OCI-LY7 (cell line): ENCODE measurements at regions not wholly inside any gene's neighbourhood (a gene's known extent, or its start where the extent isn't known, plus 50 kb on each side); places are given as distances from the start of the nearest gene placed in this dataset.

Source experiments
- BruUV-seq: library from RNA; stranded (reverse); fragments of 400-500 nt; replicated peaks from 2 replicates; lab custom pipeline; 2021; lab: Mats Ljungman, UMichigan
- CTCF ChIA-PET: fragments of 300-600 bp; sonication (Branson Sonifier 250); formaldehyde crosslinking; loops from one replicate; lab custom pipeline; 2022; ENCODE audit warnings: antibody characterized with exemption; ENCODE audit not compliant: unreplicated experiment; lab: Charles Lee
- POLR2A ChIA-PET: fragments of 300-600 bp; sonication (Branson Sonifier 250); formaldehyde crosslinking; loops from one replicate; lab custom pipeline; 2022; ENCODE audit warnings: antibody characterized with exemption; lab: Charles Lee
- DNase-seq: peaks from one replicate; pipeline ENCODE4 v3.0.0-alpha.2; 2015; ENCODE audit warnings: low spot score
- H2AFZ ChIP-seq: fragments of 200-600 bp; sonication (generic), shearing (Covaris generic); 2 replicates; pipeline ENCODE4 v1.6.1; 2014; ENCODE audit warnings: mild to moderate bottlenecking, antibody characterized with exemption, low read length, moderate library complexity
- H3K27ac ChIP-seq: fragments of 200-600 bp; sonication (generic); 2 replicates; pipeline ENCODE4 v1.5.1; 2014; ENCODE audit warnings: mixed run types, low read depth, mild to moderate bottlenecking, moderate library complexity, low read length, inconsistent platforms; ENCODE audit not compliant: poor library complexity, severe bottlenecking
- H3K36me3 ChIP-seq: fragments of 200-600 bp; sonication (generic); 2 replicates; pipeline ENCODE4 v1.6.1; 2014; ENCODE audit warnings: mild to moderate bottlenecking, antibody characterized with exemption, low read length, moderate library complexity, mixed read lengths; ENCODE audit not compliant: insufficient read depth
- H3K4me1 ChIP-seq: fragments of 200-600 bp; sonication (generic); 2 replicates; pipeline ENCODE4 v1.5.1; 2014; ENCODE audit warnings: mild to moderate bottlenecking, low read length; ENCODE audit not compliant: insufficient read depth, poor library complexity, severe bottlenecking
- H3K4me2 ChIP-seq: fragments of 200-600 bp; sonication (generic); 2 replicates; pipeline ENCODE4 v1.6.1; 2014; ENCODE audit warnings: mild to moderate bottlenecking, low read length
- H3K4me3 ChIP-seq: fragments of 200-600 bp; sonication (generic); 2 replicates; pipeline ENCODE4 v1.5.1; 2014; ENCODE audit warnings: mild to moderate bottlenecking, low read depth, low read length; ENCODE audit not compliant: poor library complexity, severe bottlenecking
- H3K79me2 ChIP-seq: fragments of 200-600 bp; sonication (generic); 2 replicates; pipeline ENCODE4 v1.6.1; 2016; ENCODE audit warnings: low read depth, mild to moderate bottlenecking, low read length, moderate library complexity, mixed read lengths; ENCODE audit not compliant: insufficient read depth
- H3K9me2 ChIP-seq: fragments of 200-600 bp; sonication (generic); 2 replicates; pipeline ENCODE4 v1.6.1; 2016; ENCODE audit warnings: mild to moderate bottlenecking, low read length, mixed read lengths; ENCODE audit not compliant: insufficient read depth
- H3K9me3 ChIP-seq: fragments of 200-600 bp; sonication (generic); 2 replicates; pipeline ENCODE4 v1.6.1; 2014; ENCODE audit warnings: mild to moderate bottlenecking, mixed run types, low read length, mixed read lengths
- H4K20me1 ChIP-seq: fragments of 200-600 bp; sonication (generic); 2 replicates; pipeline ENCODE4 v1.6.1; 2014; ENCODE audit warnings: mild to moderate bottlenecking, antibody characterized with exemption, low read length, moderate library complexity, mixed read lengths; ENCODE audit not compliant: insufficient read depth
- CTCF ChIP-seq: fragments of 200-600 bp; sonication (generic); conservative IDR thresholded peaks from 2 replicates; pipeline ENCODE4 v1.5.1; 2014; ENCODE audit warnings: mild to moderate bottlenecking, antibody characterized with exemption, low read length, moderate library complexity, mixed read lengths
- EZH2phosphoT487 ChIP-seq: fragments of 200-600 bp; sonication (generic); IDR thresholded peaks from 2 replicates; pipeline ENCODE4 v1.6.1; 2018; ENCODE audit warnings: low read depth, borderline replicate concordance, mild to moderate bottlenecking, mixed run types, antibody characterized with exemption, low read length, moderate library complexity, mixed read lengths
- intact Hi-C: fragments of 100-400 bp; cut with micrococcal nuclease; formaldehyde crosslinking; loops from one replicate; pipeline ENCODE4 v1.10.0; 2022; ENCODE audit not compliant: unreplicated experiment

DNA sequence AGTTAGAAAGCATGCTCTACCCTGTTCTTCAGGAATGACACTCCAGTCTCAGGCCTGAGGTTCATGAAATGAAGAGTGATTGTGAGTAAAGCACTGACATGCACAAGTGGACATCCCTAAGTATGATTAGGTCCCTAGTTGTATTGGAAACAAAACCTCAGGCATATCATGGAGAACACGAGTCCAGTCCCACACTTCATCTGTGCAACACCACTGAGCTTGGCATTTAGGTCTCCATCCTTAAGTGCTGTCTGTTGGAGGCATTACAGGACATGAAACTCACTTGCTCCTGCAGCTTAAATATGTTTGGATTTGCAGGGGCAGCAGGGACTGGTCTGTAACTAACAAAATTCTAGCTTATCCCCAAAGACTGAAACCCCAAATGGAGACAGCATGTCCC lies 250.3 kb upstream of the KLHL29 start:
- intact Hi-C loops: no loop called here
- H3K9me3 ChIP-seq: no peaks in the 10 kb centered on the region
- ChIA-PET POLR2A (no interaction called here), CTCF (no interaction called here)
- H3K4me1 ChIP-seq: no peaks in the 10 kb centered on the region
- no peak overlapping the region for H3K4me2 ChIP-seq
- no peaks in the 10 kb centered on the region for H4K20me1 ChIP-seq
- BruUV-seq: no TSS peak
- DNase-seq: no peak
- no peaks in the 10 kb centered on the region for H3K36me3 ChIP-seq
- no peaks in the 10 kb centered on the region for H3K9me2 ChIP-seq
- no peak overlapping the region for H3K4me3 ChIP-seq
- no peaks in the 10 kb centered on the region for H3K79me2 ChIP-seq
- no peak overlapping the region for H3K27ac ChIP-seq
- H2AFZ ChIP-seq: no peak overlapping the region
- TF ChIP-seq CTCF (no peak), EZH2phosphoT487 (no peak)

DNA sequence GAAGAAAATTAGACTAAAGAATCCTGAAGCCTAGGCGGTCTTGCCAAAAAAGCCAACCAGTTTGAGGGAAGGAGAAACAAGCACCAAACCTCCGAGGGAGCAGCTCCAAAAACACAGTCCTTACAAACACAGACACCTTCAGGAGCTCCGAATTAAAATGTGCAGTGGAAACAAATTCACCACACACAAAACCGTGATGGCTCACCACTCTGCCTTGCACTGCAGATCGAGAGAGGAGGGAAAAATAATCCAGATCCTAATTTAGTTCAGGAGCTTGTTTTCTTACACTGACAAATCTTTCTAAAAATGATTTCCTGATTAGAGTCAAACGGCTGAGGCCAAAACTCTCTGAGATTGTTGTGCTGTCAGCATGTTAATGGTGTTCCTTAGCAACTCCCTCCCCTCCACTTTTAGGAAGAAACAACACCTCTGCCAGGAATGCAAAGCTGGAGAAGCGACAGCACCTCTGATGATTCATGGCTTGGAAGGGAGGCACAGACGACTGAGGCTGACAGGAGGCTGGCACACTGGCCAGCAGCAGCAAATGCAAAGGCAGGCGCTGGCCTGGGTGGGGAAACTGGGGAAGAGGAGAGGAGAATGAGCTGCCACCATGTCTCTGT lies 249.4 kb upstream of the KLHL29 start:
- no peaks in the 10 kb centered on the region for H3K9me2 ChIP-seq
- ChIA-PET POLR2A (no interaction called here), CTCF (no interaction called here)
- no peaks in the 10 kb centered on the region for H3K9me3 ChIP-seq
- TF ChIP-seq EZH2phosphoT487 (no peak), CTCF (no peak)
- H3K4me1 ChIP-seq: no peaks in the 10 kb centered on the region
- DNase-seq: no peak
- BruUV-seq: no TSS peak
- H3K4me3 ChIP-seq: no peak overlapping the region
- no peak overlapping the region for H3K4me2 ChIP-seq
- no peak overlapping the region for H3K27ac ChIP-seq
- intact Hi-C loops: no loop called here
- no peaks in the 10 kb centered on the region for H4K20me1 ChIP-seq
- no peaks in the 10 kb centered on the region for H3K79me2 ChIP-seq
- no peak overlapping the region for H2AFZ ChIP-seq
- H3K36me3 ChIP-seq: no peaks in the 10 kb centered on the region

- intact Hi-C loops: no loop called here
- Histone ChIP-seq H3K4me3 (no peak overlapping the region), H4K20me1 (no peaks in the 10 kb centered on the region), H2AFZ (no peak overlapping the region), H3K27ac (no peak overlapping the region), H3K4me1 (no peaks in the 10 kb centered on the region), H3K4me2 (no peak overlapping the region), H3K36me3 (no peaks in the 10 kb centered on the region), H3K9me3 (no peaks in the 10 kb centered on the region), H3K9me2 (no peaks in the 10 kb centered on the region), H3K79me2 (no peaks in the 10 kb centered on the region)
- BruUV-seq: no TSS peak
- CTCF ChIA-PET: no interaction called here
- no peak for DNase-seq
- POLR2A ChIA-PET: no interaction called here
- TF ChIP-seq EZH2phosphoT487 (no peak), CTCF (no peak)
Observed at GRCh38 chr2:23137166-23137565, 247.8 kb upstream of the KLHL29 start.
